ACHN (cell line): ENCODE measurements at regions not wholly inside any gene's neighbourhood (a gene's known extent, or its start where the extent isn't known, plus 50 kb on each side); places are given as distances from the start of the nearest gene placed in this dataset.

ENCODE experiments used
- DNase-seq: peaks from one replicate; pipeline ENCODE4 v3.0.0-alpha.2; 2015
- in situ Hi-C: cut with HindIII; loops from 2 replicates; pipeline ENCODE4 v1.10.0; 2017; ENCODE audit warnings: low sequenced_read_pairs, low pct_ligation_motif_present, low pct_unique_long_range_greater_than_20kb

- no peak for DNase-seq
- in situ Hi-C loops: no loop called here
Observed at GRCh38 chr6:1080453-1081337, 231.2 kb upstream of the FOXQ1 start.

- DNase-seq: no peak
- in situ Hi-C loops: no loop called here
Observed at GRCh38 chr6:1079525-1079924, 232.4 kb upstream of the FOXQ1 start.

GRCh38 chr6:1077478-1078416 lies 234.2 kb upstream of the FOXQ1 start:
- no peak for DNase-seq
- in situ Hi-C loops: no loop called here

GRCh38 chr6:1076531-1077459 lies 235.1 kb upstream of the FOXQ1 start:
- DNase-seq: no peak
- in situ Hi-C loops: no loop called here

GRCh38 chr6:1075880-1076279 lies 236.0 kb upstream of the FOXQ1 start:
- no peak for DNase-seq
- in situ Hi-C loops: no loop called here

- in situ Hi-C loops: no loop called here
- DNase-seq: no peak
Observed at GRCh38 chr6:1075444-1075843, 236.5 kb upstream of the FOXQ1 start.

- in situ Hi-C loops: no loop called here
- no peak for DNase-seq
Observed at GRCh38 chr6:1070085-1070521, 241.8 kb upstream of the FOXQ1 start.

- in situ Hi-C loops: no loop called here
- DNase-seq: no peak
Observed at GRCh38 chr6:1068905-1069304, 243.0 kb upstream of the FOXQ1 start.

GRCh38 chr6:1068068-1068467 lies 243.8 kb upstream of the FOXQ1 start:
- in situ Hi-C loops: no loop called here
- DNase-seq: no peak

- no peak for DNase-seq
- in situ Hi-C loops: no loop called here
Observed at GRCh38 chr6:1067346-1067745, 244.6 kb upstream of the FOXQ1 start.

- DNase-seq: no peak
- in situ Hi-C loops: no loop called here
Observed at GRCh38 chr6:1066449-1067090, 245.3 kb upstream of the FOXQ1 start.

- DNase-seq: no peak
- in situ Hi-C loops: no loop called here
Observed at GRCh38 chr6:1065986-1066385, 245.9 kb upstream of the FOXQ1 start.

GRCh38 chr6:1063671-1064355 lies 248.1 kb upstream of the FOXQ1 start:
- in situ Hi-C loops: no loop called here
- no peak for DNase-seq

- in situ Hi-C loops: no loop called here
- no peak for DNase-seq
Observed at GRCh38 chr6:1062786-1063545, 248.9 kb upstream of the FOXQ1 start.

- DNase-seq: no peak
- in situ Hi-C loops: no loop called here
Observed at GRCh38 chr6:1059596-1059995, 252.3 kb upstream of the FOXQ1 start.

GRCh38 chr6:1057490-1058135 lies 254.3 kb upstream of the FOXQ1 start:
- in situ Hi-C loops: no loop called here
- DNase-seq: no peak
